HEK293T (cell line): ENCODE measurements at regions not wholly inside any gene's neighbourhood (a gene's known extent, or its start where the extent isn't known, plus 50 kb on each side); places are given as distances from the start of the nearest gene placed in this dataset.

Experiments used
- CTCF ChIA-PET: fragments of 350-600 bp; formaldehyde crosslinking; extraction: SDS; loops from one replicate; lab custom pipeline; 2021; ENCODE audit warnings: antibody characterized with exemption, inconsistent platforms; lab: Yijun Ruan, JAX
- POLR2A ChIA-PET: fragments of 350-600 bp; formaldehyde crosslinking; extraction: SDS; loops from one replicate; lab custom pipeline; 2020; ENCODE audit warnings: antibody characterized with exemption, inconsistent platforms; lab: Yijun Ruan, JAX
- DNase-seq: peaks from one replicate; pipeline ENCODE4 v3.0.0; 2012; ENCODE audit warnings: mixed read lengths; ENCODE audit errors: extremely low spot score
- ARNT ChIP-seq: fragments of 450-650 bp; IDR thresholded peaks from 2 replicates; pipeline ENCODE4 v1.6.1; 2017; ENCODE audit warnings: mild to moderate bottlenecking
- BHLHE40 ChIP-seq: fragments of 450-650 bp; IDR thresholded peaks from 2 replicates; pipeline ENCODE4 v1.6.1; 2016; ENCODE audit warnings: mild to moderate bottlenecking, moderate library complexity, borderline replicate concordance
- CTBP1 ChIP-seq: fragments of 450-650 bp; IDR thresholded peaks from 2 replicates; pipeline ENCODE4 v1.6.1; 2016; ENCODE audit warnings: borderline replicate concordance
- ELF4 ChIP-seq: fragments of 450-650 bp; IDR thresholded peaks from 2 replicates; pipeline ENCODE4 v1.6.1; 2017; ENCODE audit warnings: antibody characterized with exemption
- FOXA1 ChIP-seq: fragments of 450-650 bp; IDR thresholded peaks from 2 replicates; pipeline ENCODE4 v1.6.1; 2016; ENCODE audit warnings: mild to moderate bottlenecking
- FOXK2 ChIP-seq: fragments of 450-650 bp; IDR thresholded peaks from 2 replicates; pipeline ENCODE4 v1.6.1; 2016; ENCODE audit warnings: mild to moderate bottlenecking
- FOXM1 ChIP-seq: fragments of 450-650 bp; IDR thresholded peaks from 2 replicates; pipeline ENCODE4 v1.6.1; 2017; ENCODE audit warnings: mild to moderate bottlenecking, borderline replicate concordance
- HDGF ChIP-seq: fragments of 450-650 bp; IDR thresholded peaks from 2 replicates; pipeline ENCODE4 v1.6.1; 2017; ENCODE audit warnings: antibody characterized with exemption, borderline replicate concordance
- L3MBTL2 ChIP-seq: fragments of 450-650 bp; conservative IDR thresholded peaks from 2 replicates; pipeline ENCODE4 v1.6.1; 2016; ENCODE audit warnings: mild to moderate bottlenecking
- LEF1 ChIP-seq: fragments of 450-650 bp; IDR thresholded peaks from 2 replicates; pipeline ENCODE4 v1.6.1; 2017; ENCODE audit warnings: mild to moderate bottlenecking, borderline replicate concordance
- NFRKB ChIP-seq: fragments of 450-650 bp; IDR thresholded peaks from 2 replicates; pipeline ENCODE4 v1.6.1; 2016; ENCODE audit warnings: mild to moderate bottlenecking, moderate library complexity
- SP1 ChIP-seq: fragments of 450-650 bp; IDR thresholded peaks from 2 replicates; pipeline ENCODE4 v1.6.1; 2017
- SUZ12 ChIP-seq: fragments of 450-650 bp; IDR thresholded peaks from 2 replicates; pipeline ENCODE4 v1.6.1; 2016; ENCODE audit warnings: mild to moderate bottlenecking
- TARDBP ChIP-seq: fragments of 450-650 bp; IDR thresholded peaks from 2 replicates; pipeline ENCODE4 v1.6.1; 2016
- ZNF384 ChIP-seq: fragments of 450-650 bp; IDR thresholded peaks from 2 replicates; pipeline ENCODE4 v1.6.1; 2016
- TF ChIP-seq, protein P1 (sequence below): fragments of 450-650 bp; IDR thresholded peaks from 2 replicates; pipeline ENCODE4 v1.6.1; 2016

DNA sequence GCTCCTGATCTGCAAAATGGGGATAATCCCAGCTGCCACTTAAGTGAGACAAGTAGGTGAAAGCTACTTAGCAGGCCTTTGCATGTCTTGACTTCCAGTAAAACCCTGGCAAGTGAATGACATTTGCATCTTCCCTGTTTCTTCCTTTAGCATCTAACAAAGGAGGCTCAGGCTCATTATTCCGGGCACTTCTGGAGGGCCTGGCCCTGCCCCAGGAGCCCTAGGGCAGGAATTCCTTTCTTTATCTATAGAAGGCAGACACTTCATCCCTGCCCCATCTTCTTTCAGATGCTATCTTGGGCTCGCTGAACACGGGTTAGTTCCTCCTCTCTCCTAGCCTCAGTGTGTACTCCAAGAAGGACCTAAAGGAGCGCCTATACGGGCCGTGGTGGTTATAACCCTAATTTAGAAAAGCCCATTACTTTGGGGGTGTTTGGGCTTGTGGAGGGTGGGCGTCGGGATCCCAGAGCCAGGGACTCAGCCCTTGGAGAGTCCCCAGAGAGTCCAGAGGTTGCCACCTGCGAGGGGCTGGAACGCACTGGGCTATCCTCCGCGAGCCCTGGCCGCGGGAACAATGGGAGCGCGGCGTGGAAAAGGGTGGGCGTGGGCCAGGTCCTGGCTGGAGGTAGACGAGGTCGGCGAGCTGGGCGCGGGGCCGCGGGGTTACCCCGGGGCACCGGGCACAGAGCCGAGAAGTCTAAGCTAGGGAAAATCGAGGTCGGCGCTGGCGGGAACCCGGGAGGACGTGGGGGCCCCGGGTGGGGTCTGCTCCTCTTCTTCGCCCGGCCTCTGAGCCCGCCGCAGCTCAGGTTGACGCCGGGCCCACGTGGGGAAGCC is 62.8 kb upstream of the EPB41L1 start:
- DNase-seq, result no peak
- POLR2A ChIA-PET, result interaction anchor here (1.3 to 1.8 kb wide), 3 partner anchors 17 to 52 kb away, joined by 3 to 6 read pairs (median 4); no protein-coding TSS in a partner anchor
- CTCF ChIA-PET, result no interaction called here
- no peak for TF ChIP-seq HDGF

GRCh38 chr20:36092398-36093024 is 62.0 kb upstream of the EPB41L1 start:
- TF ChIP-seq NFRKB, result no peak
- POLR2A ChIA-PET, result interaction anchor here (1.3 to 1.8 kb wide), 3 partner anchors 17 to 51 kb away, joined by 3 to 6 read pairs (median 4); no protein-coding TSS in a partner anchor
- CTCF ChIA-PET, result no interaction called here
- peak; percentile 49 for DNase-seq

GRCh38 chr20:36093025-36093803 is 61.3 kb upstream of the EPB41L1 start:
- ChIA-PET POLR2A (no interaction called here), CTCF (no interaction called here)
- TF ChIP-seq ZNF384, result no peak
- TF ChIP-seq ARNT, result no peak
- no peak for TF ChIP-seq FOXA1
- 0 out of 2 replicates have a peak, but pooled peaks have one; percentile 32 for TF ChIP-seq CTBP1
- TF ChIP-seq L3MBTL2, result peak; percentile 77
- peak; percentile 63; the same call in 1 of the 2 replicates for TF ChIP-seq TARDBP
- no peak for TF ChIP-seq LEF1
- TF ChIP-seq HDGF, result no peak
- DNase-seq, result no peak

DNA sequence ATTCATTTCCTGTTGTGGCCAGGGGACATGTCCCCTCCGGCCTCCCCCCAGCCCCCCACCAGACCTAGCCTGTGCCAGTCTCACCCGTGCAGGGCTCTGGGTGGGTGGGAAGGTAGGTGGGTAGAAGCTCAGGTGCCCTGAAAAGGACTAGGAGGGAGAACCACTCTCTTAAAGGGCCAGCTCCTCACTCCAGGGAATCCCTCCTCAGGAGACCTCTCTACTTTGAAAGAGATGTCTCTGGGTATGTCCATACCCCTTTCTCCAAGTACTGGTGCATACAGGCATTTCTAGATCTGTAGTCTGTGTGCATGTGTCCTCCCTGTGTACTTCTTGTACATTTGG is 60.8 kb upstream of the EPB41L1 start:
- ChIA-PET CTCF (no interaction called here), POLR2A (no interaction called here)
- TF ChIP-seq L3MBTL2 (no peak), ARNT (no peak), FOXM1 (no peak), LEF1 (no peak), FOXA1 (no peak), HDGF (no peak), ZNF384 (no peak), TARDBP (no peak), NFRKB (no peak), FOXK2 (no peak), CTBP1 (no peak), SUZ12 (no peak), ELF4 (no peak), SP1 (no peak)
- TF ChIP-seq, protein P1, sequence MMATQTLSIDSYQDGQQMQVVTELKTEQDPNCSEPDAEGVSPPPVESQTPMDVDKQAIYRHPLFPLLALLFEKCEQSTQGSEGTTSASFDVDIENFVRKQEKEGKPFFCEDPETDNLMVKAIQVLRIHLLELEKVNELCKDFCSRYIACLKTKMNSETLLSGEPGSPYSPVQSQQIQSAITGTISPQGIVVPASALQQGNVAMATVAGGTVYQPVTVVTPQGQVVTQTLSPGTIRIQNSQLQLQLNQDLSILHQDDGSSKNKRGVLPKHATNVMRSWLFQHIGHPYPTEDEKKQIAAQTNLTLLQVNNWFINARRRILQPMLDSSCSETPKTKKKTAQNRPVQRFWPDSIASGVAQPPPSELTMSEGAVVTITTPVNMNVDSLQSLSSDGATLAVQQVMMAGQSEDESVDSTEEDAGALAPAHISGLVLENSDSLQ, result no peak
- DNase-seq, result no peak

DNA sequence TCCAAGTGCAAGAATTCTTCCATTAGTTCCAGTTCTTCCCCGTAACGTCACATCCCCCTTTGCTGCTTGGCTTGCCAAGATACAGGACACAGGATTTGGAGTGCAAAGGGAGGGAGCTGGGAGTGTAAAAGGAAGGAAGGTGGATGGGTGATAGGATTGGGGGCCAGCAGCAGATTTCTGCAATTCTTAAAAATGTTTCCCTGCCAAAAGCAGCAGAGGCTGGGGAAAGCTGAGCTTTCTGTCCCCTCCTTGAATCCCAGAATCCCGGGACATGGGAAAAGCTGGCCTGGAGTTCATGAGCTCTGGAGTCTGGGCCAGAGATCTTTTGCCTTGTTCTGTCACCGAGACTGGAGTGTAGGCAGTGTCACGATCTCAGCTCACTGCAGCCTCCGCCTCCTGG is 60.0 kb upstream of the EPB41L1 start:
- CTCF ChIA-PET, result interaction anchor here (0.7 to 1.0 kb wide), 2 partner anchors 9 to 44 kb away, joined by 3 to 4 read pairs; no protein-coding TSS in a partner anchor

GRCh38 chr20:36096435-36096834 is 58.1 kb upstream of the EPB41L1 start:
- DNase-seq, result no peak
- ChIA-PET CTCF (interaction anchor here (0.7 kb wide), 1 partner anchor 445 kb away, joined by 4 read pairs; no protein-coding TSS in a partner anchor), POLR2A (no interaction called here)
- no peak for TF ChIP-seq NFRKB
- TF ChIP-seq, protein P1, result no peak
- no peak for TF ChIP-seq FOXM1
- no peak for TF ChIP-seq BHLHE40
- TF ChIP-seq TARDBP, result no peak
- TF ChIP-seq L3MBTL2, result no peak
- no peak for TF ChIP-seq LEF1
- no peak for TF ChIP-seq FOXK2
- no peak for TF ChIP-seq SP1
- TF ChIP-seq SUZ12, result no peak
- no peak for TF ChIP-seq HDGF
- no peak for TF ChIP-seq CTBP1
- TF ChIP-seq FOXA1, result no peak

More for the DNA sequence above, 60.0 kb upstream of the EPB41L1 start:
- no peak for TF ChIP-seq BHLHE40
- no peak for TF ChIP-seq L3MBTL2
- no peak for TF ChIP-seq TARDBP
- no peak for TF ChIP-seq ARNT
- no peak for TF ChIP-seq LEF1
- no peak for TF ChIP-seq FOXM1
- no peak for TF ChIP-seq FOXK2
- TF ChIP-seq, protein P1, result no peak
- TF ChIP-seq SUZ12, result no peak
- no peak for TF ChIP-seq ZNF384
- TF ChIP-seq HDGF, result no peak
- POLR2A ChIA-PET, result no interaction called here
- no peak for DNase-seq
